ENCODE measurements at regions not wholly inside any gene's neighbourhood (a gene's known extent, or its start where the extent isn't known, plus 50 kb on each side); places are given as distances from the start of the nearest gene placed in this dataset.
"Not testable (repeated sequence)": the region's sequence is repeated elsewhere in the genome, so short reads cannot be mapped to it uniquely, and the experiment has no call there.

DNA sequence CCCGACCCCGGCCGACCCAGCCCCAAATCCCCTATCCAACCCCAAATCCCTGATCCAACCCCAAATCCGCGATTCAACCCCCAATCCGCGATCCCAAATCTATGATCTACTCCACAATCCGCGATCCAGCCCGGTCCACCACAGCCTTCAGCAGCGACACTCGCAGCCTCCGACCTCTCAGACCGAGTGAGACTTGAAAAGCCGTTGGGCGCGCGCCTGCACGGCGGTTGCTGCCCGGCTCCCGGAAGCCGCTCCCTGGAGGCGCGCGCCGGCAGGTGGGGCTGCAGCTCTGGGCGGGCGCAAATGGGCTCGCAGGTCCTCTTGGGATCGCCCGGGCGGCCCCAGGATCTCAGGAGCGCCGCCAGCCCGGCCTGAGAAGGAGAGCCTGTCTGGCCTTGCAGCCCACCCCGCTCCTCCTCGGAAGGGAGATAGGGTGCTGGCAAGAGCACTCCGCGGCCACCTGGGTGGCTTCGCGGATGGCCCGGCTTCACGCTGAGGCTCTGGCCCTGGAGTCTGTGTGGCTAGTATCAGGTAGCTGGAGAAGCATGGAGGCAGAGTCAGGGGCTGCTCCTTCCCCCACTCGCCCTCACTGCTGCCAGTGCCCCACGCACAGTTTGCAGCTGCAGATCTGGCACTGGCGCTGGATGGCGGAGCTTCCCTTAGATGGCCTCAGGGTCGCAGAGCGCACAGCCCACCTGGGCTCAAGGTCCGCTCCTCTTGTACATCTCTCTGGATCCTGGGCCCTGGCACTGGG is 533.4 kb upstream of the DEFB115 start:
- DNase-seq (ENCODE audit: low spot score), result peak; percentile 77
- H3K4me1 ChIP-seq (replicated peaks); H3K9me3 ChIP-seq; intact Hi-C loops (cut with DNase I); H3K27me3 ChIP-seq (replicated peaks; ENCODE audit: insufficient read depth); H3K36me3 ChIP-seq: not testable (repeated sequence)
- 8% methylated on average over 51 of the region's 51 CpGs for WGBS
- TF ChIP-seq, protein P1, sequence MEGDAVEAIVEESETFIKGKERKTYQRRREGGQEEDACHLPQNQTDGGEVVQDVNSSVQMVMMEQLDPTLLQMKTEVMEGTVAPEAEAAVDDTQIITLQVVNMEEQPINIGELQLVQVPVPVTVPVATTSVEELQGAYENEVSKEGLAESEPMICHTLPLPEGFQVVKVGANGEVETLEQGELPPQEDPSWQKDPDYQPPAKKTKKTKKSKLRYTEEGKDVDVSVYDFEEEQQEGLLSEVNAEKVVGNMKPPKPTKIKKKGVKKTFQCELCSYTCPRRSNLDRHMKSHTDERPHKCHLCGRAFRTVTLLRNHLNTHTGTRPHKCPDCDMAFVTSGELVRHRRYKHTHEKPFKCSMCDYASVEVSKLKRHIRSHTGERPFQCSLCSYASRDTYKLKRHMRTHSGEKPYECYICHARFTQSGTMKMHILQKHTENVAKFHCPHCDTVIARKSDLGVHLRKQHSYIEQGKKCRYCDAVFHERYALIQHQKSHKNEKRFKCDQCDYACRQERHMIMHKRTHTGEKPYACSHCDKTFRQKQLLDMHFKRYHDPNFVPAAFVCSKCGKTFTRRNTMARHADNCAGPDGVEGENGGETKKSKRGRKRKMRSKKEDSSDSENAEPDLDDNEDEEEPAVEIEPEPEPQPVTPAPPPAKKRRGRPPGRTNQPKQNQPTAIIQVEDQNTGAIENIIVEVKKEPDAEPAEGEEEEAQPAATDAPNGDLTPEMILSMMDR (IDR thresholded peaks at IDR 0.05), result peak in 3 of 4 experiments; percentile 28 to 40 (median 34)
- Histone ChIP-seq H3K4me3 (peak overlapping the region; percentile 27 to 42), H3K27ac (peak overlapping the region; percentile 49 to 60)

DNA sequence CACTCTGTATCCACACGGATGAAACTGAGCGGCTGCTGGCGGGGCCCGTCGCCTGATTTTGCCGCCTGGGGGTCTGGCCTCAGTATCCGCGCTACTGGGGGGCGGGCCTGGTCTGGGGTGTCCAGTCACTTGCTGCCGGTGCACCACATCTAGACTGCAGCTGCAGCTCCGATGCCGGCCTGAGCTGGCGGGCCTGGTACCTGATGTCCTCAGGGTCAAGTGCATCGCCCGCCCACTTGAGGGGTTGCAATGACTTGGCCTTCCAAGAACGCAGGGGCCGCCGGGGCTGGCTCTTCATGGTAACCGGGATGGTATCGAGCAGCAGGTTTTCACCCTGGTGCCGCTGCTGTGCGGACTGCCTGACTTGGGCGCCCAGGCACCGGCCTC is 532.8 kb upstream of the DEFB115 start:
- intact Hi-C loops (cut with DNase I); H3K4me1 ChIP-seq (replicated peaks); H3K9me3 ChIP-seq; H3K27ac ChIP-seq; H3K36me3 ChIP-seq; H3K27me3 ChIP-seq (replicated peaks; ENCODE audit: insufficient read depth): not testable (repeated sequence)
- peak overlapping the region; percentile 27 to 42 for H3K4me3 ChIP-seq
- WGBS, result 76% methylated on average over 24 of the region's 24 CpGs
- peak; percentile 5 for DNase-seq (ENCODE audit: low spot score)

DNA sequence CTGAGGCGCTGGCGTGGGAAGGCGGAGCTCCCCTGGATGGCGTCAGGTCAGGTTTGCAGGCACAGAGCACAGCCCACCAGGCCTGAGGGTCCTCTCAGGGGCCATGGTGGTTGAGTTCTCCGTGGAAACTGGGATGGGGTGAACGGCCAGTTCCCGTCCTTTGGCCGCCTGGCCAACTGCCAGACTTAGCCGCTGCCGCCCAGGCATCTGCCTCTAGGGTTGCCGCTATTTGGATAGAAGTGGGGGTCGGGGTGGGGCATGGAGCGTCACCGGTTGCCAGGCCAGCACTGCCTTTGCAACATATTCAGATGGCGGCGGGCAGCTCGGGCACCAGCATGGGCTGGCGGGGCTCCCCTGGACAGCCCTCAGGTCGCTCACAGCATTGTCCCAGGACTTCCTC is 532.3 kb upstream of the DEFB115 start:
- 76% methylated on average over 19 of the region's 19 CpGs for whole genome bisulfite sequencing
- H3K9me3 ChIP-seq; H3K27ac ChIP-seq; H3K27me3 ChIP-seq (replicated peaks; ENCODE audit: insufficient read depth); H3K4me1 ChIP-seq (replicated peaks); intact Hi-C loops (cut with DNase I); H3K36me3 ChIP-seq: not testable (repeated sequence)
- H3K4me3 ChIP-seq, result peak overlapping the region in 1 of 2 donors; percentile 27
- peak; percentile 4 for DNase-seq (ENCODE audit: low spot score)

DNA sequence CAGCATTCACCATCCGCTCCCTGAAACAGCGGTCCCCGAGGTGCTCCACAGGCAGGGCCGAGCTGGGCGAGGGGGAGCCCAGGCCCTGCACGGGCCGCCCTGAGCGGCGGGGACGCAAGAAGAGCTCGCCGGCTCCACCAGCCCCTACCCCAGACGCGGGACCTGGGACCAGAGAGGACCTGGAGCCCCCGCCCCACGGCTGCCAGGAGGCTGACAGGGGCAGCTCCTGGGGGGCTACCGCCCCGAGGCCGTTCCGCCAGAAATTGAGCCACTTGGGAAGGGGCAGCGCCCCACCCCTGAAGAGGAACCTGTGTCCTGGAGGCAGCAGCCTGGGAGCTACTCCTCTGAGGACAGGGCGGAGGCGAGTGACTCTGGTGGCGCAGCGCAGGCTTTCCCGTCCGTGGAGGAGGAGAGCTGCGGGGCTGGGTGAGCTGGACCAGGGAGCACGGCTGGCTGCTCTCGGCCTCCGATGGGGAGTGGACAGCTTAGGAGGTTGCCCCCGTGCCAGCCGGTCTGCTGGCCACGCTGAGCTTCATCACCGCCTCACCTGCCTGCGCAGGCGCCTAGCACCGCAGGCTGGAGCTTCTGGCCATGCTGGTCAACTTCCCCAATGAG is 529.1 kb upstream of the DEFB115 start:
- H3K27ac ChIP-seq; H3K27me3 ChIP-seq (replicated peaks; ENCODE audit: insufficient read depth); DNase-seq (ENCODE audit: low spot score); H3K36me3 ChIP-seq; H3K9me3 ChIP-seq; H3K4me3 ChIP-seq; H3K4me1 ChIP-seq (replicated peaks); intact Hi-C loops (cut with DNase I): not testable (repeated sequence)
- WGBS, result 94% methylated on average over 32 of the region's 38 CpGs

Small RNAs in the stretch of these regions (small RNA-seq; reads per million reads assigned to genes)
- gene RF00002 (0.09 to 0.30 reads per million in 2 donors), gene RF00026 (0 reads per million in 2 donors)
